NCI-H748 (cell line): ENCODE measurements at regions not wholly inside any gene's neighbourhood (a gene's known extent, or its start where the extent isn't known, plus 50 kb on each side); places are given as distances from the start of the nearest gene placed in this dataset.

Experiments
- DNase-seq: peaks from one replicate; lab custom pipeline; 2025; ENCODE audit not compliant: unreplicated experiment; lab: John Stamatoyannopoulos, UW

DNA sequence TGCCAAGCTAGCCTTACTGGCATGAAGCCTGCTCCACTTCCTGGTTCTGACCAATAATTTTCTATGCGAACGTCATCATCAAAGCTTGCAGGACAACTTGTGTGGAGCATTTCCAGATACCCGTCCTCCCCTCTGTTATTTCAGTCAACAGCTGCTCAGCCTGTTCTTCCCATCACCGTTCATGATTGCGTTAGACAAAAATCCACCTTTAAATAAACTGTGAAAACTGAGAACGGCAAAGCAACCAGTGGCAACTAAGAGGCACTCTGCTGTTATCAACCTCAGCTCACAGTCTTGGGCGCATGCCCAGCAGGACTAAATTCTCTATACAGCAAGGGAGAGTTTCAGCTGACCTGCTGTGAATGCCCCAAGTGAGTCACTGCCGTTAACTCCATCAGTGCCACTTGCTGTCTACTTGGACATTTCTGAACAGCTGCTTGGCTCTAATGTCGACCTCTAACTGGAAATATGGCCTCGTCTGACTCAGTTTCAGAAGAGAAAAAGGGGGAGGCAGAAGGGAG, 207.4 kb upstream of the RUNX1 start:
- DNase-seq, result peak; percentile 87

DNA sequence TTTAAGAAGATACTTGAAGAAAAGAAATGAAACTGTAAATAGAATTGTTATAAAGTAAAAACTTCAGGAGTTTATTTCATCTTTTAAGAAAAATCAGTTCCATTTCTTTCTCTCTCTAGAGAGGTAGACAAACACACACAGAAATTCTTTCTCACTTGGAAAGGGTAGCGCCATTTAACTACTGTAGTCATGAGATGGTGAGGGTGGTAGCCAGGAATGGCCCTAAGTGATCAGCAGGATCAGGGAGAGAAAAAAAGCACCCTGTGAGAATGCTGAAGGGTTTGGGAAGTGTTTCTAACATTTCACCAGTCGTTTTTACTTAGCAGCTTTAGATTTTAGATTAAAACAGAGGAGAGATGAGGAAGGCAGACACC, 205.7 kb upstream of the RUNX1 start:
- DNase-seq, result no peak

DNA sequence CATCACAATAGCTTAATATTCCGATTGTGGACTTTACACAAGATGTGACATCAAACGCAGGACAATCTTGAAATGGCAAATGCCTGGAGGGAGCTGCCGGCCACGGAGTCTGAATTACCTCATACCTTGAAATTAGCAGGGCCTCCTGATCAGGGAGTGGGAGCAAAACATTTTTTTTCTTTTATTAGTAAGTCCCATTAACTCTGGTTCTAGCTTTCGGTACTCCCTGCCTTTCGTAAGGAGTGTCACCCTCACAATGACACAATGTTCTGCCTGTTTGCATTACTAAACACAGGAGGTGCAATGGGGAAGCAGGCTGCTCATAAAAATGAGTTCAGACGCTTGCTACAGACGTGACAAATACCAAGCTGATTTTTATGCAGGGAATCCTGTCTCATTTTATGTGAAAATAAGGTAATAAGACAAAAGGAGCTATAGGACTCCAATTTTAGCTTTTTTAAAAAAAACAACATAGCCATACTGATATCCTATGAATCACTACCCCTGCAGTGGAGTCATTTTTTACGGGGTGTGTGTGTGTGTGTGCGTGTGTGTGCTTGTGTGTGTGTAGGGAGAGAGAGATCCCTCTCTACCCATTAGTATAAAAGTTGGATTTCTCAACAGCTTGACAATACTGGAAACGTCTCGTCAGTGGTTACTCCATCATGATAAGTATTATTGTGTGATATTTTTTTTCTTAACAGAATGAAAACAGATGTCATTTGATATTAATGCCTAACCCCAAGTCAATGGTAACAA, 205.1 kb upstream of the RUNX1 start:
- DNase-seq, result no peak

DNA sequence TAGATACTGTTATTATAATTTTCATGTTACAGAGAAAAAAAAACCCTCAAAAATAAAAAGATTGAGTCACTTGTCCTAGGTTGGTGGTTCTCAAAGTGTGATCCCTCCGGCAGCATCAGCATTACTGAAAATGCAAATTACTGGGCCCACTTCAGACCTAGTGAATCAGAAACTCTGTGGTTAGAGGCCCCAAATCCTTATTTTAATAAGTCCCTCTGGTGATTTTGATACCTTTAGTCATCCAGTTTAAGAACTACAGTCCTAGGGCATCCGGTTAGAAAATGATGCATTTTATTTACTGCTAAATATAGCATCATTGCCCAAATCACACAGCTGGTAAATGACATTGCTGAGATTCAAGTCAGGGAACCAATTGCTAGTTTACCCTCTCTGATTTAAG, 203.7 kb upstream of the RUNX1 start:
- no peak for DNase-seq

DNA sequence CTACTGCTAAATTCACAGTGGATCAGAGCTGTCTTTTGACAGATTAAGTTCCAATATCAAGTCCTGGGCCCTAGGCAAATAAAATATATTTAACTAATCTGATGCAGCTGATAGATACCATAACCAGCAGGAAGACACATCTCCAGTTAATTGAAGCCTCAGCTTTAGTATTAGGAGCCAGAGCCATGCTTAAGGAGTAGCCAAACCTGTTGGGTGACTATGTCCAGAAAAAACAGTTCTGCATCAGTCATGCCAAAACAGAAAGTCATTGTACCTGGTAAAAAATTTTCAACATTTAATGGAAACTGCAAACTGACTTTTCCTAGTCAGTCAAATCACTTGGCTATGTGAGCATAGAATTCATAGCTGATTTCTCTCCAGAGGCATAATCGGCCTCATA, 200.5 kb upstream of the RUNX1 start:
- peak; percentile 61 for DNase-seq

DNA sequence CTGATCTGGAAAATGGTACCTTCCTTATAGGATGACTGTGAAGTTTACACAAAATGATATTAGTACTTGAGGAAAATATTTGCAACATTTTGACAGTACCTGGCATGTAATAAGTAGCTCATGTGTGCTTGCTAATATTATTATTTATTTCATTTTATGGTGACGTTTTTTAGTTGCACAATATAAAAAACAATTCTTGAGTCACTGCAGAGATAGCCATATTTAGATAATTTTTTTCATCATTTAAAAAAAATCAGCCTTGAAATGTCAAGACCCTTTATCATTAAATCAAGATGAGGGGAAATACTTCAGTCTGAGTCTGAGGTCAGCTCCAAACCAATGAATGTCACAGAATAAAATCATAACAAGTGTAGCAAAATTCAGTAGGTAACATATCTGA, 196.8 kb upstream of the RUNX1 start:
- no peak for DNase-seq

DNA sequence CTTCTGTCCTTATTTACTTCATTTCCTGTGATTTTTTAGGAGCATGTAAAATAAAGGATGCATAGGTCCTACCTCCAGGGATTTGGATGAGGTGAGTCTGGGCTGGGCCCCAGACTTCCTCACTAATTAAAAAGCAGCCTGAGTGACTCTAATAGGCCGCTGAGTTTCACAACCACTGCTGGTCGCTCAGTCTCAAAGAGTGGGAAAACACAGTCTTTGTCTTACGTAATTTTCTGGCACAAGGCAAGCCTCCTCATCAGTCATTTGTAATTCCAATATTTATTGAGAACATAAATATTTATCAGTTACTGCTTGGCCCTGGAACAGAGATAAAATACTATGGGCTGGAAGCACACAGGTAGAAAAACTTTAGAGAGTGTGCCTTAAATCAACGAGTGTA, 195.4 kb upstream of the RUNX1 start:
- DNase-seq, result no peak

DNA sequence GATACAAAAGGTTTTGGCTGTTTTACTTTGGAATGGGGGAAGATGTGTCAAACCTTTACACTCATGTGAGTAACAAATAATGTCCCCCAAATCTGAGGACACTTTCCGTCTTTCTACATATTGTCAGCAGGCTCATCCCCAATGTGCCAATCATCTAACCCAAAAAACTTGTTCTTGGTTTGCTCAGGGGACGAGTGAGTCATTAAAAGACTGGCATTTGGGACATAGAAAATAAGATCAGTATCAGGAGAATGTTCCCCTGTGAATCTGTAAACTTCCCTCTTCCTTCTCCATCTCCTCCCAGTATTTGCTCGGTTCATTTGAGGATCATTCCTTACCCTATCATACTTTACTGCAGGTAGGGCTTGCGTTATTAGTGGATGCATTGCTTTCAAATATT, 194.1 kb upstream of the RUNX1 start:
- no peak for DNase-seq

DNA sequence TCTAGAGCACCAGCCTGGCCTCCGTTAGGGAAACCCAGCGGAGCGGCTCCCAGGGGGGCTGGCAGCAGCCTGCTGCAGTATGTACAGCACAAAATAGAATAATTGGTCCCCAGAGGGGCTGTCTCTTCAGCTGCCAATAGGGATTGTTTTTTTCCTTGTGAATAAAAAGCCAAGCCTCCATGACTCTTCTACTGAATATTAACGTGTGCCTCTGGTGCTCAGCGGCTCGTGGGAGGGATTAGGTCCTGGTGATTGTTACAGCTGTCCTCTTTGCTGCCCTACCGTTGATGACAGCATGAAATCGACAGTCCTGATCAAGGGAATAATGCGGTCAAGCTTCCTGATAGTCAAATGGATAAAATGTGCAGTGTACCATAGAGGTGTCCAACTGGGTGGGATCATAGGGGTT, 190.7 kb upstream of the RUNX1 start:
- DNase-seq, result peak; percentile 88

DNA sequence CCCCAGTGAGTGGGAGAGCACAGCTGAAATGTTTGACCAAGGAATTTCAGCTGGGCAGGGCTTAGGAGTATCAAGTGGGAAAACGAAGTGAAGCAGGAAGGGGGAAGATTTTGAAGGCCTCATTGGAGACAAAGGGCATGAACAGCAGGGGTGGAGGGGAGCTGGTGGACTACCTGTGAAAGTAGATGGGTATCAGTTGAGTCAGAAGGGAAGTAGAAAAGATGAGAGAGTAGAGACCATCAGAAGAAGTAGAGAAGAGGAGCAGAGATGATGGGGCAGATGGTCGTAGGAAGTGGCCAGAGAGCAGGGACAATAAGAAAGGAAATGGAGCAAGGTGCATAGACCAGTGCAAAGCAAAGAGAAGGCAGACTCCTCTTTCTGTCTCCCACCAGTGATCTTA, 189.0 kb upstream of the RUNX1 start:
- DNase-seq, result no peak

DNA sequence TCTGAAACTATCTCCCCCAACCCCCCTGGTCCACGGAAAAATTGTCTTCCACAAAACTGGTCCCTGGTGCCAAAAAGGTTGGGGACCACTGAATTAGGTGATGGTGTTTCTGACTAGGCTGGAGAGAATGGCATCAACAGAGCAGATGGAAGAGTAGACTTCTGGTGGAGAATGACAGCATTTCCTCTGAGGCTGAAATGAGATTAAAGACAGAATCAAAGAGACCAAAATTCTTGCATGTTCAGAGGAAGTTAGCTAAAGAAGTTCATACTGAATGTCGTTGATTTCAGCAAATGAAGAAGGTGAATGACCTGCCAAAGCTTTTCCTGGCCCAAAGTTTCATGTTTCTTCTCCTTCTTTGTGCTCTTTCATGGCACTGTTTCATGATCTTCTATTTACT, 188.2 kb upstream of the RUNX1 start:
- no peak for DNase-seq

DNA sequence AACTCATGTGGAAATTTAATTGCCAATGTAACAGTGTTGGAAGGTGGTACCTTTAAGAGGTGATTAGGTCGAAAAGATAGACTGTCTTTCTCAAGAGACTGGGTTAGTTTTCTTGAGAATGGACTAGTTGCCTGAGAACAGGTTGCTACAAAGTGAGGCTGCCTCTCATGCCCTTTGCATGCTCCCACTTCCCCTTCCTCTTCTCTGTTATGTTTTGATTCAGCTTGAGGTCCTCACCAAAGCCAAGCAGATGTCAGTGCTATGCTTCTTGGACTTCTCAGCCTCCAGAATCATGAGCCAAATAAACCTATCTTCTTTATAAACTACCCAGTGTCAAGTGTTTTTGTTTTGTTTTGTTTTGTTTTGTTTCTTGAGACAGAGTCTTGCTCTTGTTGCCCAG, 187.0 kb upstream of the RUNX1 start:
- no peak for DNase-seq

DNA sequence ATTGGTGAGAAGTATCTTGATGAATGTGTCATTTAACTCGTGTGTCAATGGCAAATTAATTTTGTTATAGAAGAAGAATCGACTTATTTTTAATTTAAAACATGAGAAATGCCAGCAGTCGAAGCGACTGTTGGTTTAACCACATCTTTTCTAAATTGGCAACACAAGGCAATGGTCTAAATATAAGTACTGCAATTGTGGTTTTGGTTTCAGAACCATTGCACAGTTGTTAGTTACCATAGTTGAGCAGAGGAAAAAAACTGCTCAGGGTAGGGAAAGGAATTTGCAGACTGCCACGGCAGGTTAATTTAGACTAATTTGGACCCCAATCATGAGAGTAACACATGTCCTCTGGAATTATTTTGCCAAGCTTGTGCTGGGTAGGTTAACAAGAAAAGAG, 185.6 kb upstream of the RUNX1 start:
- DNase-seq, result no peak

DNA sequence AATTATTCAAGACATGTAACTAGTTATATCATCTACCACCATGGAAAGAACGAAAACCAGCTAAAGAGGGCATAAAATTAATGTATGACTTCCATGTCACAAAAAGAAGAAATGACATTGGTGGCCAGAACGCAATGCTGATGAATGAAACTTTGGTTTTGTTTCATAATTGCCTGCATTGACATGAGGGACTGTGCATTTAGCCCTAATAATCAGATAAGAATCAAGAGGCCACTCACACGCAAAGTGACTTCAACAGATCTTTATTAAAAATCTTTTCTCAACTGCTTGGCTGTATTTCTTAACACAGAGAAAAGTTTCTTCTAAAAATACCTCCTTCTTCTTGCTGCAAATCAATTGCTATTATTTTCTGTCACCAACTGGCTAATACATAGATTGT, 184.7 kb upstream of the RUNX1 start:
- no peak for DNase-seq

DNA sequence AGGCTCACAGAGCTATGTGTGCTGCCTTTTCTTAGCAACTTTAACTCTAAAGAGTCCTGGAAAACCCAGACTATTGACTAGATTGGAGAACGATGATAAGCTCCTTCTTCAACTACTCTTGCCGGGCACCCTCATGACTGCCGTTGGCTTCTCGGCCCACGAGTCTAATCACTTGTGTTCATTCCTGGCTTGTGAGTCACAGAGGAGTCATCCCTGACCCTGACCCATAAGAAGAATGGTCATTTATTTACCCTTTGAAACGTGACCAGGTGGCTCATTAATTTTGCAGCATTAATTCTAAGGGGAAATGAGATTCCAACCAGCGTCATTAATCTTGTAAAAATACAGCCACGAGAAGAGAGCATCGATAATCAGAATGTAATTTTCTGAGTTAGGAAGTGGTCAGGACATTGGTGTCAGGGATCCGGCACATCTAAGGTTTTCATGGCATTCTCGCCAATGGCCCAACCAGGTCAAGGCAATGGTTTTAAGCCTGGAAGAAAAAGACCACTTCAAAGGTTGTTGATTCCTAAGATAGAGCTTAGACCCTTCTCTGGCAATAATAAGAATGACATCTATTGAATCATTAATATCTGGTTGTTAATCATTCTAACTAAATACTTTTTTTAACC, 183.6 kb upstream of the RUNX1 start:
- no peak for DNase-seq

DNA sequence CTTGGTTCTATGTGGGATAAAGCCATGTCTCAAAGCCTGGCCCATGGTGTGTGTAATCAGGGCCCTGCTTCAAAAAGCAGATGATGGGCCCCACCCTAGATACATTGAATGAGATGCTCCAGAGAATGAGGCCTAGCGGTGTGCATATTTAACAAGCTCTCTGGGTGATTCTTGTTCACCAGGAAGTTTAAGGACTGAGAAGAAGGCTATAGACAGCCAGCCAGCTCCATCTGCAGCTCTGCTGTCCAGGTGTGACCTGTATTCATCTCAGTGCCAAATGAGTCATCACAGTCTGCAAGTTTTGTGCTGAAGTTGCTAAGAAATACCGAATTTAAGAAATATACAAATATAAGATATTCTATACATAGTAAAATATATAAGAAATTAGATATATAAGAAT, 182.0 kb upstream of the RUNX1 start:
- DNase-seq, result peak; percentile 48

DNA sequence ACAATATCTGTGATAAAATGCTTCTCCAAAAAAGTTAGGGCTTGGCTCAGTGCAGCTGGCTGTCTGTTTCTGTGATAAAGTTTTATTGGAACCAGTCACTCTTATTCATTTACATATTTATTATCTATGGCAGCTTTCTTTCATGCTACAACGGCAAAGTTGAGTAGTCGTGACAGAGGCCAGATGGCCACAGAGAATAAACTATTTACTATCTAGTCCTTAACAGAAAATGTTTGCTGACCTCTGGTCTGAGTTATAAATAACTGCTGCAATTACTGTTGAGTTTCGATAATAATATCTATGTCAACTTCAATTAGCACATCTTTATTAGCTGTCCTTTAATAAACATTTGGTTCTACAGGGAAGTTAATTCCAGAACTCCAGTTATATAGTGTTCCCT, 180.2 kb upstream of the RUNX1 start:
- peak; percentile 22 for DNase-seq

DNA sequence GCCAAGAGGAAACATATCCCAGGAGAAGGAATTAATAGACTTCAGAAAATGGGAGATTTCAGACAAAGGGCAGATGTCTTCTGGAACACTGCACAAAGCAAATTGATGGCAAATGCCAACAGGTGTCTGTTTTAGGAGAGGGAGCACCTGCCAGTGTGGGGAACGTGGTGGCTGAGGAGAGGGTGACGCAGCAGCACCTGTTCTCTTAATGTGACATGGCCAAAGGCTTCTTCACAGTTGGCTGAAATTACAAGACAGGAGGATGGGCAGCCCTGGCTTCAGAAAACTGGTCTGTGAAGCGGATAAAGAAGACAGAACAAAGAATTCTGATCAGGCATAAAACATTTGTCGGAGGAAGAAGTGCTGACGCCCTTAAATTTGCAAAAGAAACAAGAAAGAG, 178.7 kb upstream of the RUNX1 start:
- DNase-seq, result peak; percentile 76

DNA sequence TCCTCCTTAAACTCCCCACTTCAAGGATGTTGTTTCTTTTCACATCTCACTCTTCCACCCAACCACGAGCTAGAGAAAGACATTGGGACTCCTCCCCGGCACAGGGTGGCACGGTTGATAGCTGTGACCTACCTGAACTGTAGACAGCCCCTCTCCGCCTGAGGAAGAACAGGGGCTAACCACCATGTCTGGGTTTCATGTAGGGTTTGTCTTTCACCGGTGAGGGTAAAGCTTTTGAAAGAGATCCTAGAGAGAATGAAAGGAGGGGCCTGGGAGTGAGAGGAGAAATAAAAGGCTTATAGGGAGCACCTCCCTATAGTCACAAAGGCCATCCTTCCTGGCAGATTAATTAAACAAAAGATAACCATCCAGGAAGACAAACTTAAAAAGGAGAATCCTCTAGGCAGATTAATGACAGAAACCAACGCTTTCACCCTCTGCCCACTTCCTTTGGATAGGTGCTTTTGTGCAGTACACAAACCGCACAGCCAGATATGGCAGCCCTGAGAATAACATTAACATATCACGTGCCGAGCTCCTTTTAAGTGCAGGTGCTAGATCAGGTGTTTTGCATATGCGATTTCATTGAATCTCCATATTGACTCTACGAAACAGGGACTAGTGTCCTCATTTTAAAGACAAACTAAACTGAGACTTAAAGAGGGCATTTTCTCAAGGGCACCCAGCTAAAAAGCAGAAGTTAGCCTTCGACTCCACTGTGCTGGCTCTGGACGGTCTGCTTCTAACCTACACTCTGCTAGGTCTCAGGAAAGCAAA, 178.1 kb upstream of the RUNX1 start:
- no peak for DNase-seq

DNA sequence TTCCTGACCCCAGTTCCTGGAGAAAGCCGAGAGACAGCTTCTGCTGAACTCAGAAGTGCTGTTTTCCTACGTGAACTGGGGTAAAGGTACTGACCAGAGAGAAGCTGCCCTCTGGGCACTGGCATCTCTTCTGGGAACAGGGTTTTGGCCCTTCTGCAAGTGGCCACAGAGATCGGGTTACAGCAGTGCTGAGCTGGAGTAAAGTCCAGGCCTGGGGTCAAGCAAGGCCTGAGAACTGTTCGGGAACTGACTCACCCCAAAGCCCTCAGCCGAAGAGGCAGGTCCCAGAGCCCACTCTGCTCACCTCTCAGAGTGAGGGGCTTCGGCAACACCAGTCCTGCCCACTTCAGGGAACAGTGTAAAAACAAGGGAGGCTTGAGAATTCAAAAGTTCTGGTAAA, 177.2 kb upstream of the RUNX1 start:
- no peak for DNase-seq

DNA sequence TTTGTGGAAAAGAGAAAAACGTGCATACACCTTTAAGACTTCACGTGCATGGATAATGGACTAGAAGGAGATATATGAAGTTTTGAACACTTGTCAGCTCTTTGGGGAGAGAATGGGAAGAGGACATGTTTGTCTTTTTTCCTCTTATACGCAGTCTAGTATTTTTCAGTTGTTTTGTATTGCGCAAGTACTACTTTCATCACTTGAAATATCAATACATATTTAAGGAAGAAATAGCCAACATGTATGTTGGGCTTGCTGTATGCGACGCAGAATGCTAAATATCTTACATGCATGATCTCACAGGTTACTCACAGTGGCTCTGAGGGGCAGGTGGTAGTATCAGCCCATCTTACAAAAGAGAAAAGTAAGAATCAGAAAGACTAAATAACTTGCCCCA, 176.5 kb upstream of the RUNX1 start:
- DNase-seq, result no peak
